ENCODE measurements at regions not wholly inside any gene's neighbourhood (a gene's known extent, or its start where the extent isn't known, plus 50 kb on each side); places are given as distances from the start of the nearest gene placed in this dataset.

DNA sequence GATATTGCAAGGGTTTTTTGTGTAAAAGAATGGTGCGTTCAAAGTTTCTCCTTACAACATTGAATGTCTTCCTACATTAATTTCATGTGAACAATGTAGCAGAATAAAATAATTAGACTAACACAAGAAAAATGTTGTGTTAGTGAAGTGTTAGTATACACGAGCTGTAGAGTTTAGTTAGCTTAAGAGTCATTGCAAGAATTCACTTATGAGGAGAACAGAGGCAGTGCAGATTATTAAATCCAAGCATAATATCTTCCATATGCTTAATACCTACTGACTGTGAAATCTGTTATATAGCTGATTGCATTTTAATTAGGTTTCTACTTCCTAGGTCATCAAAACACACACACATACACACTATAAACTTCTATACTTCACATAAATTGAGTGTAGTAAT, 959.0 kb downstream of the FAT4 start:
- H3K27ac ChIP-seq (replicated peaks): no peak overlapping the region
- no peaks in the 10 kb centered on the region for H3K27me3 ChIP-seq (ENCODE audit: insufficient read depth, poor library complexity, severe bottlenecking)
- no peak for TF ChIP-seq GABPA (IDR thresholded peaks at IDR 0.05; ENCODE audit: low read depth)
- no peak for TF ChIP-seq POLR2AphosphoS5 (IDR thresholded peaks at IDR 0.05; ENCODE audit: low read depth)
- TF ChIP-seq SPI1 (IDR thresholded peaks at IDR 0.05; ENCODE audit: borderline replicate concordance, low read depth): no peak
- TF ChIP-seq, protein P1, sequence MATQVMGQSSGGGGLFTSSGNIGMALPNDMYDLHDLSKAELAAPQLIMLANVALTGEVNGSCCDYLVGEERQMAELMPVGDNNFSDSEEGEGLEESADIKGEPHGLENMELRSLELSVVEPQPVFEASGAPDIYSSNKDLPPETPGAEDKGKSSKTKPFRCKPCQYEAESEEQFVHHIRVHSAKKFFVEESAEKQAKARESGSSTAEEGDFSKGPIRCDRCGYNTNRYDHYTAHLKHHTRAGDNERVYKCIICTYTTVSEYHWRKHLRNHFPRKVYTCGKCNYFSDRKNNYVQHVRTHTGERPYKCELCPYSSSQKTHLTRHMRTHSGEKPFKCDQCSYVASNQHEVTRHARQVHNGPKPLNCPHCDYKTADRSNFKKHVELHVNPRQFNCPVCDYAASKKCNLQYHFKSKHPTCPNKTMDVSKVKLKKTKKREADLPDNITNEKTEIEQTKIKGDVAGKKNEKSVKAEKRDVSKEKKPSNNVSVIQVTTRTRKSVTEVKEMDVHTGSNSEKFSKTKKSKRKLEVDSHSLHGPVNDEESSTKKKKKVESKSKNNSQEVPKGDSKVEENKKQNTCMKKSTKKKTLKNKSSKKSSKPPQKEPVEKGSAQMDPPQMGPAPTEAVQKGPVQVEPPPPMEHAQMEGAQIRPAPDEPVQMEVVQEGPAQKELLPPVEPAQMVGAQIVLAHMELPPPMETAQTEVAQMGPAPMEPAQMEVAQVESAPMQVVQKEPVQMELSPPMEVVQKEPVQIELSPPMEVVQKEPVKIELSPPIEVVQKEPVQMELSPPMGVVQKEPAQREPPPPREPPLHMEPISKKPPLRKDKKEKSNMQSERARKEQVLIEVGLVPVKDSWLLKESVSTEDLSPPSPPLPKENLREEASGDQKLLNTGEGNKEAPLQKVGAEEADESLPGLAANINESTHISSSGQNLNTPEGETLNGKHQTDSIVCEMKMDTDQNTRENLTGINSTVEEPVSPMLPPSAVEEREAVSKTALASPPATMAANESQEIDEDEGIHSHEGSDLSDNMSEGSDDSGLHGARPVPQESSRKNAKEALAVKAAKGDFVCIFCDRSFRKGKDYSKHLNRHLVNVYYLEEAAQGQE (IDR thresholded peaks at IDR 0.05; ENCODE audit: insufficient replicate concordance, low read depth): no peak
- TF ChIP-seq, protein P2, sequence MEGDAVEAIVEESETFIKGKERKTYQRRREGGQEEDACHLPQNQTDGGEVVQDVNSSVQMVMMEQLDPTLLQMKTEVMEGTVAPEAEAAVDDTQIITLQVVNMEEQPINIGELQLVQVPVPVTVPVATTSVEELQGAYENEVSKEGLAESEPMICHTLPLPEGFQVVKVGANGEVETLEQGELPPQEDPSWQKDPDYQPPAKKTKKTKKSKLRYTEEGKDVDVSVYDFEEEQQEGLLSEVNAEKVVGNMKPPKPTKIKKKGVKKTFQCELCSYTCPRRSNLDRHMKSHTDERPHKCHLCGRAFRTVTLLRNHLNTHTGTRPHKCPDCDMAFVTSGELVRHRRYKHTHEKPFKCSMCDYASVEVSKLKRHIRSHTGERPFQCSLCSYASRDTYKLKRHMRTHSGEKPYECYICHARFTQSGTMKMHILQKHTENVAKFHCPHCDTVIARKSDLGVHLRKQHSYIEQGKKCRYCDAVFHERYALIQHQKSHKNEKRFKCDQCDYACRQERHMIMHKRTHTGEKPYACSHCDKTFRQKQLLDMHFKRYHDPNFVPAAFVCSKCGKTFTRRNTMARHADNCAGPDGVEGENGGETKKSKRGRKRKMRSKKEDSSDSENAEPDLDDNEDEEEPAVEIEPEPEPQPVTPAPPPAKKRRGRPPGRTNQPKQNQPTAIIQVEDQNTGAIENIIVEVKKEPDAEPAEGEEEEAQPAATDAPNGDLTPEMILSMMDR (IDR thresholded peaks at IDR 0.05; ENCODE audit: insufficient read depth, low read length): no peak
- no peak for DNase-seq (ENCODE audit: low read depth in 1 of 2, low spot score in 1 of 2)
- H3K4me3 ChIP-seq (replicated peaks; ENCODE audit: insufficient read depth, low read length): no peak overlapping the region

DNA sequence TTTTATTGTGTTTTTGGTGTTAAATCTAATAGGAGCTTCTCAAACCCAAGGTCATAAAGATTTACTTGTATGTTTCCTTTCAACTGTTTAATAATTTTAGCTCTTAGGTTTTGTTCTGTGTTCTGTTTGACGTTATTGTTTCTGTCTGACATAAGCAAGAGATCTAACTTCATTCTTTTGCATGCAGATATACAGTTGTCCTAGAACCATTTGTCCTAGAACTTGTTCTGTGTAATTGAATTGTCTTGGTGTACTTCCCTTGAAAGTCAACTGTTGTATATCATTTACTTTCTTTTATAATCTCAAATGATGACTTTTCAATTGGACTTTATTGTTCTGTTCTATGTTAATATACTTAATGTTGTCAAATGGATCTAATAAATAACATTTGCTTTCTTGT, 977.1 kb downstream of the FAT4 start:
- H3K4me3 ChIP-seq (replicated peaks; ENCODE audit: insufficient read depth, low read length): no peak overlapping the region
- H3K27ac ChIP-seq (replicated peaks): no peak overlapping the region
- DNase-seq (ENCODE audit: low read depth in 1 of 2, low spot score in 1 of 2): no peak
- TF ChIP-seq POLR2AphosphoS5 (IDR thresholded peaks at IDR 0.05; ENCODE audit: low read depth) (no peak), GABPA (IDR thresholded peaks at IDR 0.05; ENCODE audit: low read depth) (no peak), SPI1 (IDR thresholded peaks at IDR 0.05; ENCODE audit: borderline replicate concordance, low read depth) (no peak)
- TF ChIP-seq, protein P2 (IDR thresholded peaks at IDR 0.05; ENCODE audit: insufficient read depth, low read length): no peak
- TF ChIP-seq, protein P1 (IDR thresholded peaks at IDR 0.05; ENCODE audit: insufficient replicate concordance, low read depth): no peak
- no peaks in the 10 kb centered on the region for H3K27me3 ChIP-seq (ENCODE audit: insufficient read depth, poor library complexity, severe bottlenecking)

DNA sequence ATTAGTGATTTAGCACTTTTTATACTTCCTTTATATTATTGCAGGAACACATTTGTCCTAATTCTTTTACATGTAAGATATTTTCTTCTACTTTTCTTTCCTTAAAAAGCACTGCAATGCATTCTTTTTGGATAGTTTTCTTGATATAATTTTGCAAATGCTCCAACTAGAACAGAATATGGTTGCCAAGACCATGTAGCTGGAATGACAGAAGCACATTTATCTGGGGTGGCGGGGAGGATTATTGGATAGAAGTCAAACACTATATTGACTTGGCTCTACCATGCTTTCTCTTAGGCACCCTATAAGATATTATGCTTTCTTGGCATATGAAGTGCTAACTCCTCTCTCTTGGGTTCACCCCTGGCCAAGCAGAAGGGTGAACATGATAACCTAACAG, 983.5 kb downstream of the FAT4 start:
- DNase-seq (ENCODE audit: low read depth in 1 of 2, low spot score in 1 of 2): no peak
- Histone ChIP-seq H3K4me3 (replicated peaks; ENCODE audit: insufficient read depth, low read length) (no peak overlapping the region), H3K27ac (replicated peaks) (no peak overlapping the region), H3K27me3 (ENCODE audit: insufficient read depth, poor library complexity, severe bottlenecking) (no peaks in the 10 kb centered on the region)
- TF ChIP-seq SPI1 (IDR thresholded peaks at IDR 0.05; ENCODE audit: borderline replicate concordance, low read depth): no peak
- TF ChIP-seq, protein P1 (IDR thresholded peaks at IDR 0.05; ENCODE audit: insufficient replicate concordance, low read depth): no peak
- no peak for TF ChIP-seq POLR2AphosphoS5 (IDR thresholded peaks at IDR 0.05; ENCODE audit: low read depth)
- TF ChIP-seq GABPA (IDR thresholded peaks at IDR 0.05; ENCODE audit: low read depth): no peak
- TF ChIP-seq, protein P2 (IDR thresholded peaks at IDR 0.05; ENCODE audit: insufficient read depth, low read length): no peak

All from HL-60 (cell line).